Kidney (tissue), 13 donors: ENCODE measurements at regions not wholly inside any gene's neighbourhood (a gene's known extent, or its start where the extent isn't known, plus 50 kb on each side); places are given as distances from the start of the nearest gene placed in this dataset.

Experiments
- DNase-seq, 5 donors: peaks; one replicate each; pipeline ENCODE4 v3.0.0-alpha.2; 2013 to 2020
- FAIRE-seq: peaks from 2 replicates; lab custom pipeline; 2012; peaks lifted over from hg19 to GRCh38; lab: Jason Lieb, UNC
- H3K27ac ChIP-seq, 2 donors: one replicate each; pipeline ENCODE4 v1.7.0; 2013; ENCODE audit warnings: low read depth in 2 of 2, low read length in 2 of 2, inconsistent platforms in 1 of 2
- H3K27me3 ChIP-seq: one replicate; pipeline ENCODE4 v1.7.1; 2013; ENCODE audit warnings: low read length, inconsistent platforms; ENCODE audit not compliant: control insufficient read depth, insufficient read depth
- H3K36me3 ChIP-seq, 3 donors: one replicate each; pipeline versions ENCODE4 v1.7.0 to v1.7.1; 2013; ENCODE audit warnings: low read length in 3 of 3, control low read depth in 1 of 3, inconsistent platforms in 1 of 3; ENCODE audit not compliant: insufficient read depth in 3 of 3, control insufficient read depth in 2 of 3
- H3K4me1 ChIP-seq, 3 donors: one replicate each; pipeline versions ENCODE4 v1.7.0 to v1.7.1; 2013; ENCODE audit warnings: low read length in 3 of 3, inconsistent platforms in 1 of 3, low read depth in 1 of 3; ENCODE audit not compliant: control insufficient read depth in 2 of 3, insufficient read depth in 2 of 3
- H3K4me3 ChIP-seq, 3 donors: one replicate each; pipeline versions ENCODE4 v1.7.0 to v1.8.1; 2013; ENCODE audit warnings: low read length in 3 of 3, control low read depth in 1 of 3, inconsistent platforms in 1 of 3
- H3K9ac ChIP-seq, 3 donors: one replicate each; pipeline versions ENCODE4 v1.7.0 to v1.7.1; 2013; ENCODE audit warnings: low read length in 3 of 3, control low read depth in 1 of 3, inconsistent platforms in 1 of 3
- H3K9me3 ChIP-seq, 3 donors: one replicate each; pipeline versions ENCODE4 v1.7.0 to v1.7.1; 2013; ENCODE audit warnings: low read length in 3 of 3, control low read depth in 1 of 3, inconsistent platforms in 1 of 3; ENCODE audit not compliant: control insufficient read depth in 2 of 3, insufficient read depth in 1 of 3
- CTCF ChIP-seq: IDR thresholded peaks from 3 replicates; pipeline ENCODE4 v1.5.1; 2012; ENCODE audit warnings: mild to moderate bottlenecking, moderate library complexity, borderline replicate concordance; ENCODE audit not compliant: insufficient read depth; ENCODE audit errors: extremely low read depth
- intact Hi-C: fragments of 100-400 bp; cut with DNase I; formaldehyde crosslinking; loops from one replicate; pipeline ENCODE4 v1.11.1; 2022
- donor health status: control.
- donor health status: control.
- donor health status: control.
- donor health status: control.
- donor health status: control.
- donor health status: DM: yes; HTN: yes; CAD: no.
- donor health status: Normal renal cell carcinoma (clear cell type).

GRCh38 chr3:31086698-31087097, 192.2 kb upstream of the GADL1 start:
- DNase-seq: no peak
- no peak for FAIRE-seq
- H3K36me3 ChIP-seq: no peaks in the 10 kb centered on the region
- H3K4me1 ChIP-seq: no peaks in the 10 kb centered on the region
- no peaks in the 10 kb centered on the region for H3K9me3 ChIP-seq
- no peak overlapping the region for H3K9ac ChIP-seq
- intact Hi-C loops: no loop called here
- TF ChIP-seq CTCF: no peak
- H3K27ac ChIP-seq: no peak overlapping the region
- H3K27me3 ChIP-seq: no peaks in the 10 kb centered on the region
- H3K4me3 ChIP-seq: no peak overlapping the region

DNA sequence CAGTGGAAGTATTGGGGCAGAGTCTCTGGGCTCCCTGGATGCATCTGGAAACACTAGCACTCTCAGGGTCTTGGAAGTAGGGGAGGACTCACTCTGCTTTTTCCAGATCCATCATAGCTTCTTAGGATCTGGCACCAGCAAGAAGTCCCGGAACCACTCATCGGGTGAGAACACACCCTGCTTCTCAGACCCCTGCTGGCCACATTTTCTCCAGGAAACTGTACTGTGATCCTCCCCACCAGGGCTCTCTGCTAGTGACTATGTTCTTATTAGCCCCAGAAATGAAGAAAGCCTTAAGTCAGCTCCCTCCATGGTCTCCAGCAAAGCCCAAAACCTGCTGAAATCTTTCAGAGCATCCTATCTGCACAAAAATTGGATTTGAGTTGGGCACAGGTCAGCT, 197.3 kb upstream of the GADL1 start:
- intact Hi-C loops: no loop called here
- H3K36me3 ChIP-seq: no peaks in the 10 kb centered on the region
- H3K27ac ChIP-seq: no peak overlapping the region
- H3K9me3 ChIP-seq: no peaks in the 10 kb centered on the region
- TF ChIP-seq CTCF: no peak
- DNase-seq (no peak), FAIRE-seq (no peak)
- H3K4me1 ChIP-seq: no peaks in the 10 kb centered on the region
- H3K4me3 ChIP-seq: no peak overlapping the region
- no peaks in the 10 kb centered on the region for H3K27me3 ChIP-seq
- H3K9ac ChIP-seq: no peak overlapping the region

DNA sequence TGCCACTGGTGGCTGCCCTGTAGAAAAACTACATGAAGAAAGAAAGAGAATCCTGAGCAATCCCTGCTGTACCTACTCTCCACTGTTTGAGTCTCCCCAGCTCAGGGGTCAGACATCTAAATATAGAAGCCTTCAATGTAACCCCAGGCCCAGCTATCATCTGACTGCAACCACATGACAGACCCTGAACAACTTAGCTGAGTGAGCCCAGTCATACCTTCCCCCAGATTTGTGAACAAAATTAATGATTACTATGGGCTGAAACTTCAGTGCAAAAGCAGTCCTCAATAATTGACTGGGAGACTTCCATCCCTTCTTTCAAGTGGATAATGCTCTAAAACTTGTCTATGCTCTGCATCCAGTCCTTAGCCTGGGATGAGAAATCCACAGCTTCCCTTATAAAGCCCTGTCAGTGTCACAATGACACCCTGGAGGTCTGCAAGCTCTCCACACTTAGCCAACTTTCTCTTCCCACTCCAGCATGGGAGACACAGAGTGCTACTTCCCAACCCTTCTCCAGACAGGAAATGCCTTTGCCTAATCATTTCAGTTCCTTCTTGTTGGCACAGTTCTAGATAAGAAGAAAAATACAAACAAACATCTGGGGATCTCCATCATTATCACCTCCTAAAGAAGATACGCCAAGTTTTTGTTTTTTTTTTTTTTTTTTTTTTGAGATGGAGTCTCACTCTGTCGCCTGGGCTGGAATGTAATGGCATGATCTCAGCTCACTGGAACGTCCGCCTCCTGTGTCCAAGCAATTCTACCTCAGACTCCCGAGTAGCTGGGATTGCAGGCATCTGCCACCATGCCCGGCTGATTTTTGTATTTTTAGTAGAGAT, 198.5 kb upstream of the GADL1 start:
- no peak for TF ChIP-seq CTCF
- DNase-seq (peak in 3 of 5 donors; percentile 52 to 61 (median 61)), FAIRE-seq (no peak)
- Histone ChIP-seq H3K9ac (no peak overlapping the region), H3K9me3 (no peaks in the 10 kb centered on the region), H3K27ac (no peak overlapping the region), H3K27me3 (no peaks in the 10 kb centered on the region), H3K4me1 (no peaks in the 10 kb centered on the region), H3K36me3 (no peaks in the 10 kb centered on the region), H3K4me3 (no peak overlapping the region)
- intact Hi-C loops: no loop called here
